ENCODE measurements at regions not wholly inside any gene's neighbourhood (a gene's known extent, or its start where the extent isn't known, plus 50 kb on each side); places are given as distances from the start of the nearest gene placed in this dataset.

DNA sequence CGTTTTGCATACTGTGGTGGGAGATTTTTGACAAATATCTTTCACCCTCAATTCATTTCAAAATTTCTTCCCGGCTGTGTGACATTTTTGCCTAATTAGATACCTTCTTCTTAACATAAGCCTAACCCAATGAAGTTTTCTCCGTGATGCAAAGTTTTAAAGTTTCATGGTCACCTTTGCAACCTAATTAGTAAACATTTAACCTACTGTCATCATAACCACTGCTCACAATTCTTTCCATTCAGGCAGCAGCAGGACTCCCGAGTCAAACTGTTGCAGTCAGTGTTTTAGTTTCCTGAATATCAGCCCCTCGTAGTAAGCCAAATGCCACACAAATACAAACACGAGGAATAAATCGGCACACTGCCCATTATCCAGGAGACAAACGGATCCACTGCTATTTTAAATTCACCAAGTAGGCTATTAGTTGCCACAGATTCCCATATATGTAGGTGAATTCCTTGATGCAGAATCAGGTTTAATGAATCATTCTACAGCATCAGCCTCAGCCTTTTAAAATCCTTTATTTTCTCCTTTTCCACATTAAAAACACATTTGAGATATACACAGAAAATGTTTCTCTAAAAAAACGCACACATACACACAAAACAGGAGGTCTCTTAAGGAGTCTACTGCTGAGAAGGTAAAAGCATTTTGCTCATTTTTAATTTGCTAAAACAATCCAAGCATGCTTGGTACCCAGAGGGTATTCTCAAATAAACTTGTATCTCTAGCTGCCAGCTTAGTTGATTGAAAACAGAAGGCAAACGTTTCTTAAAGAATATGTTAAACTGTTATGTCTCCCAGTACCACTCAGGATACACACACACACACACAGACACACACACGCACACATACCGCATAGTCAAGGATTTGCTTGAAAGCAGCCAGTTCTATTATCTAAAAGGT lies 106.5 kb upstream of the KCTD1 start:
- ChIA-PET CTCF (ENCODE audit: low intra/inter-chr PET ratio, low total read pairs) (no interaction called here), POLR2A (no interaction called here)
- 2% methylated on average over 12 of the region's 12 CpGs for WGBS (ENCODE audit: low lambda C conversion rate)
- Histone ChIP-seq H3K36me3 (replicated peaks in 1 of 2; ENCODE audit: control insufficient read depth in 1 of 2, insufficient read depth in 2 of 2, low read length in 2 of 2) (no peaks in the 10 kb centered on the region), H3K9ac (ENCODE audit: insufficient read depth, low read depth, low read length) (no peak overlapping the region), H3K27ac (ENCODE audit: extremely low read length, insufficient read depth, low read length) (no peak overlapping the region), H2AFZ (ENCODE audit: low read length) (no peak overlapping the region), H3K4me2 (ENCODE audit: low read depth, low read length) (no peak overlapping the region), H3K9me3 (ENCODE audit: low read length) (no peaks in the 10 kb centered on the region), H3K4me1 (ENCODE audit: insufficient read depth, low read length) (peaks cover 9% of the 10 kb centered on the region; the same call in 1 of the 2 replicates), H4K20me1 (ENCODE audit: insufficient read depth, low read length) (no peaks in the 10 kb centered on the region), H3K27me3 (ENCODE audit: control insufficient read depth in 1 of 2, insufficient read depth in 2 of 2, low read length in 2 of 2) (peaks cover 3 to 59% of the 10 kb centered on the region in 2 experiments; a peak in 4 of 5 replicates), H3K79me2 (ENCODE audit: insufficient read depth, low read length) (no peaks in the 10 kb centered on the region), H3K4me3 (replicated peaks in 1 of 3; ENCODE audit: insufficient read depth in 1 of 3, low read depth in 2 of 3, low read length in 3 of 3) (no peak overlapping the region)
- DNase-seq (ENCODE audit: low spot score), result no peak
- TF ChIP-seq, protein P1, sequence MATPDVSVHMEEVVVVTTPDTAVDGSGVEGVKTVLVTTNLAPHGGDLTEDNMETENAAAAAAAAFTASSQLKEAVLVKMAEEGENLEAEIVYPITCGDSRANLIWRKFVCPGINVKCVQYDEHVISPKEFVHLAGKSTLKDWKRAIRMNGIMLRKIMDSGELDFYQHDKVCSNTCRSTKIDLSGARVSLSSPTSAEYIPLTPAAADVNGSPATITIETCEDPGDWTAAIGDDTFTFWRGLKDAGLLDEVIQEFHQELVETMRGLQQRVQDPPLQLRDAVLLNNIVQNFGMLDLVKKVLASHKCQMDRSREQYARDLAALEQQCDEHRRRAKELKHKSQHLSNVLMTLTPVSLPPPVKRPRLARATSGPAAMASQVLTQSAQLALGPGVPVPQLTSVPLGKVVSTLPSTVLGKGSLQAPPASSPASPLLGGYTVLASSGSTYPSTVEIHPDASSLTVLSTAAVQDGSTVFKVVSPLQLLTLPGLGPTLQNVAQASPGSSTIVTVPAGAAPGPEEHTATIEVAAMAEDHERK (CRISPR knock-in tag; IDR thresholded peaks at IDR 0.05; ENCODE audit: low read depth), result no peak
- peak; percentile 63; the same call in 1 of the 2 replicates for TF ChIP-seq CBX2 (IDR thresholded peaks at IDR 0.05; ENCODE audit: low read depth, low read length)
- TF ChIP-seq CBX2 (CRISPR knock-in tag; IDR thresholded peaks at IDR 0.05; ENCODE audit: low read depth), result no peak
- ATAC-seq, result no peak
- in situ Hi-C loops (cut with HindIII; ENCODE audit: extremely low pct_ligation_motif_present, low pct_unique_long_range_greater_than_20kb), result no loop called here
- no TSS peak for BruUV-seq (replicated peaks)
- no peak for FAIRE-seq
- intact Hi-C loops (cut with micrococcal nuclease; ENCODE audit: unreplicated experiment), result no loop called here

DNA sequence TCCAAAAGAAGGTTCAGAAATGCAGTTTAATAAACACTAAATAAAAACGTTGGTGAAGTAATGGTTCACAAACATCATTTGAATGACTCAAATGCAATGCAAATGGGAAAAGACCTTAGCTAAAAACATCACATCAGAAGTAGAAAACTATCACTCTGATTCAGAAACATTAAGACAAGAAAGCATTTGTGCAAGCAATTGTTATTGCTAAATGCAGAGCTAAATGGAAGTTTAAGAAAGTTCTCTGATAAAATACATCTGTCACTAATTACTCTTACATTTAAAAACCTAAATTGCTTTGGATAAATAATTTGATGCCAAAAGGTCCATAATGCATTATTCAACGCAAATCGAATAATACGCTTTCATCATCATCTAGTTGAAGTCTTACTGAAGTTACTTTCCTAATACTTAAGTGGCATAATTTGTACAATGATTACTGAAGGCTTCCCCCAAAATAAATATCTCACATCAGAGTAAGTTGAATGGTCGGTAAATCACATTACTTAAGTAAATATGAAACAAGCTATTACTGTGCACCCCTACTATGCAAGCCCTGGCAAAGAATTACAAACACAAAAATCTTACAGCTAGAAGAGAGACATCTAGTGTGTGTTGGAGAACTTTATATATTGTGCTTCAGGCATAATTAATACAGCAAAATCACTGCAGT lies 105.7 kb upstream of the KCTD1 start:
- no peak for DNase-seq (ENCODE audit: low spot score)
- no peak overlapping the region for H3K4me2 ChIP-seq (ENCODE audit: low read depth, low read length)
- H3K36me3 ChIP-seq (replicated peaks in 1 of 2; ENCODE audit: control insufficient read depth in 1 of 2, insufficient read depth in 2 of 2, low read length in 2 of 2), result no peaks in the 10 kb centered on the region
- TF ChIP-seq, protein P2, sequence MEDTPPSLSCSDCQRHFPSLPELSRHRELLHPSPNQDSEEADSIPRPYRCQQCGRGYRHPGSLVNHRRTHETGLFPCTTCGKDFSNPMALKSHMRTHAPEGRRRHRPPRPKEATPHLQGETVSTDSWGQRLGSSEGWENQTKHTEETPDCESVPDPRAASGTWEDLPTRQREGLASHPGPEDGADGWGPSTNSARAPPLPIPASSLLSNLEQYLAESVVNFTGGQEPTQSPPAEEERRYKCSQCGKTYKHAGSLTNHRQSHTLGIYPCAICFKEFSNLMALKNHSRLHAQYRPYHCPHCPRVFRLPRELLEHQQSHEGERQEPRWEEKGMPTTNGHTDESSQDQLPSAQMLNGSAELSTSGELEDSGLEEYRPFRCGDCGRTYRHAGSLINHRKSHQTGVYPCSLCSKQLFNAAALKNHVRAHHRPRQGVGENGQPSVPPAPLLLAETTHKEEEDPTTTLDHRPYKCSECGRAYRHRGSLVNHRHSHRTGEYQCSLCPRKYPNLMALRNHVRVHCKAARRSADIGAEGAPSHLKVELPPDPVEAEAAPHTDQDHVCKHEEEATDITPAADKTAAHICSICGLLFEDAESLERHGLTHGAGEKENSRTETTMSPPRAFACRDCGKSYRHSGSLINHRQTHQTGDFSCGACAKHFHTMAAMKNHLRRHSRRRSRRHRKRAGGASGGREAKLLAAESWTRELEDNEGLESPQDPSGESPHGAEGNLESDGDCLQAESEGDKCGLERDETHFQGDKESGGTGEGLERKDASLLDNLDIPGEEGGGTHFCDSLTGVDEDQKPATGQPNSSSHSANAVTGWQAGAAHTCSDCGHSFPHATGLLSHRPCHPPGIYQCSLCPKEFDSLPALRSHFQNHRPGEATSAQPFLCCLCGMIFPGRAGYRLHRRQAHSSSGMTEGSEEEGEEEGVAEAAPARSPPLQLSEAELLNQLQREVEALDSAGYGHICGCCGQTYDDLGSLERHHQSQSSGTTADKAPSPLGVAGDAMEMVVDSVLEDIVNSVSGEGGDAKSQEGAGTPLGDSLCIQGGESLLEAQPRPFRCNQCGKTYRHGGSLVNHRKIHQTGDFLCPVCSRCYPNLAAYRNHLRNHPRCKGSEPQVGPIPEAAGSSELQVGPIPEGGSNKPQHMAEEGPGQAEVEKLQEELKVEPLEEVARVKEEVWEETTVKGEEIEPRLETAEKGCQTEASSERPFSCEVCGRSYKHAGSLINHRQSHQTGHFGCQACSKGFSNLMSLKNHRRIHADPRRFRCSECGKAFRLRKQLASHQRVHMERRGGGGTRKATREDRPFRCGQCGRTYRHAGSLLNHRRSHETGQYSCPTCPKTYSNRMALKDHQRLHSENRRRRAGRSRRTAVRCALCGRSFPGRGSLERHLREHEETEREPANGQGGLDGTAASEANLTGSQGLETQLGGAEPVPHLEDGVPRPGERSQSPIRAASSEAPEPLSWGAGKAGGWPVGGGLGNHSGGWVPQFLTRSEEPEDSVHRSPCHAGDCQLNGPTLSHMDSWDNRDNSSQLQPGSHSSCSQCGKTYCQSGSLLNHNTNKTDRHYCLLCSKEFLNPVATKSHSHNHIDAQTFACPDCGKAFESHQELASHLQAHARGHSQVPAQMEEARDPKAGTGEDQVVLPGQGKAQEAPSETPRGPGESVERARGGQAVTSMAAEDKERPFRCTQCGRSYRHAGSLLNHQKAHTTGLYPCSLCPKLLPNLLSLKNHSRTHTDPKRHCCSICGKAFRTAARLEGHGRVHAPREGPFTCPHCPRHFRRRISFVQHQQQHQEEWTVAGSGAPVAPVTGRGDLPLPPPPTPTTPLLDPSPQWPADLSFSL (CRISPR knock-in tag; IDR thresholded peaks at IDR 0.05), result no peak
- TF ChIP-seq SSRP1 (CRISPR knock-in tag; IDR thresholded peaks at IDR 0.05) (no peak), MEIS2 (CRISPR knock-in tag; IDR thresholded peaks at IDR 0.05) (no peak), STAT5B (CRISPR knock-in tag; IDR thresholded peaks at IDR 0.05) (no peak), NFE2L1 (CRISPR knock-in tag; IDR thresholded peaks at IDR 0.05; ENCODE audit: borderline replicate concordance) (no peak)

More for the DNA sequence above, 105.7 kb upstream of the KCTD1 start:
- Histone ChIP-seq H3K4me1 (ENCODE audit: insufficient read depth, low read length) (peaks cover 9% of the 10 kb centered on the region; the same call in 1 of the 2 replicates), H3K9me3 (ENCODE audit: low read length) (no peaks in the 10 kb centered on the region), H3K9ac (ENCODE audit: insufficient read depth, low read depth, low read length) (no peak overlapping the region), H3K79me2 (ENCODE audit: insufficient read depth, low read length) (no peaks in the 10 kb centered on the region), H3K27me3 (ENCODE audit: control insufficient read depth in 1 of 2, insufficient read depth in 2 of 2, low read length in 2 of 2) (peaks cover 3 to 55% of the 10 kb centered on the region in 2 experiments; a peak in 4 of 5 replicates), H2AFZ (ENCODE audit: low read length) (no peak overlapping the region), H3K4me3 (replicated peaks in 1 of 3; ENCODE audit: insufficient read depth in 1 of 3, low read depth in 2 of 3, low read length in 3 of 3) (no peak overlapping the region), H4K20me1 (ENCODE audit: insufficient read depth, low read length) (no peaks in the 10 kb centered on the region), H3K27ac (ENCODE audit: extremely low read length, insufficient read depth, low read length) (no peak overlapping the region)
- in situ Hi-C loops (cut with HindIII; ENCODE audit: extremely low pct_ligation_motif_present, low pct_unique_long_range_greater_than_20kb) (no loop called here), intact Hi-C loops (cut with micrococcal nuclease; ENCODE audit: unreplicated experiment) (no loop called here)
- WGBS (ENCODE audit: low lambda C conversion rate), result 49% methylated on average over 5 of the region's 5 CpGs
- BruUV-seq (replicated peaks), result no TSS peak
- ChIA-PET POLR2A (no interaction called here), CTCF (ENCODE audit: low intra/inter-chr PET ratio, low total read pairs) (no interaction called here)
- ATAC-seq (no peak), FAIRE-seq (no peak)
